Activated CD4-positive, alpha-beta memory T cell treated with anti-CD3 and anti-CD28 coated beads, Interleukin-2, amount 10 ng/mL, durations not matched to agents 7 days and 5 days (primary cell): ENCODE measurements at regions not wholly inside any gene's neighbourhood (a gene's known extent, or its start where the extent isn't known, plus 50 kb on each side); places are given as distances from the start of the nearest gene placed in this dataset.

ENCODE experiments used
- CTCF ChIA-PET: fragments of 350-600 bp; sonication (Branson Sonifier 250); formaldehyde crosslinking; loops from one replicate; lab custom pipeline; 2021; ENCODE audit warnings: antibody characterized with exemption, inconsistent platforms; lab: Charles Lee
- POLR2A ChIA-PET: fragments of 350-600 bp; sonication (Branson Sonifier 250); formaldehyde crosslinking; loops from one replicate; lab custom pipeline; 2021; ENCODE audit warnings: antibody characterized with exemption; lab: Charles Lee
- DNase-seq: peaks from one replicate; pipeline ENCODE4 v3.0.0-alpha.2; 2020
- H3K27ac Mint-ChIP-seq: one replicate; pipeline ENCODE4 v1.8.0; 2021; ENCODE audit warnings: mild to moderate bottlenecking, mixed read lengths
- H3K27me3 Mint-ChIP-seq: one replicate; pipeline ENCODE4 v1.8.0; 2021; ENCODE audit warnings: mixed read lengths
- H3K36me3 Mint-ChIP-seq: one replicate; pipeline ENCODE4 v1.8.0; 2021; ENCODE audit warnings: low read depth, mixed read lengths
- H3K4me1 Mint-ChIP-seq: one replicate; pipeline ENCODE4 v1.8.0; 2021; ENCODE audit warnings: mixed read lengths
- H3K4me3 Mint-ChIP-seq: one replicate; pipeline ENCODE4 v1.8.0; 2021; ENCODE audit warnings: mild to moderate bottlenecking, mixed read lengths
- H3K9me3 Mint-ChIP-seq: one replicate; pipeline ENCODE4 v1.8.0; 2021; ENCODE audit warnings: mixed read lengths

- no peak for DNase-seq
- H3K36me3 Mint-ChIP-seq, result no peaks in the 10 kb centered on the region
- no peak overlapping the region for H3K27ac Mint-ChIP-seq
- no peak overlapping the region for H3K4me3 Mint-ChIP-seq
- H3K4me1 Mint-ChIP-seq, result no peaks in the 10 kb centered on the region
- ChIA-PET CTCF (no interaction called here), POLR2A (no interaction called here)
- H3K9me3 Mint-ChIP-seq, result no peaks in the 10 kb centered on the region
- peaks cover 15% of the 10 kb centered on the region for H3K27me3 Mint-ChIP-seq
Measured at GRCh38 chr11:70820311-70820710, 422.0 kb downstream of the CTTN start.

GRCh38 chr11:70820712-70821111 lies 422.4 kb downstream of the CTTN start:
- no peak for DNase-seq
- no peaks in the 10 kb centered on the region for H3K9me3 Mint-ChIP-seq
- ChIA-PET POLR2A (no interaction called here), CTCF (no interaction called here)
- no peak overlapping the region for H3K4me3 Mint-ChIP-seq
- no peak overlapping the region for H3K27ac Mint-ChIP-seq
- H3K36me3 Mint-ChIP-seq, result no peaks in the 10 kb centered on the region
- H3K4me1 Mint-ChIP-seq, result no peaks in the 10 kb centered on the region
- H3K27me3 Mint-ChIP-seq, result peaks cover 18% of the 10 kb centered on the region

- no peak for DNase-seq
- H3K4me3 Mint-ChIP-seq, result no peak overlapping the region
- ChIA-PET POLR2A (no interaction called here), CTCF (no interaction called here)
- no peak overlapping the region for H3K27ac Mint-ChIP-seq
- H3K36me3 Mint-ChIP-seq, result no peaks in the 10 kb centered on the region
- H3K9me3 Mint-ChIP-seq, result no peaks in the 10 kb centered on the region
- H3K27me3 Mint-ChIP-seq, result peaks cover 32% of the 10 kb centered on the region
- no peaks in the 10 kb centered on the region for H3K4me1 Mint-ChIP-seq
Measured at GRCh38 chr11:70823771-70824170, 425.4 kb downstream of the CTTN start.

- H3K27ac Mint-ChIP-seq, result no peak overlapping the region
- POLR2A ChIA-PET, result no interaction called here
- H3K4me1 Mint-ChIP-seq, result no peaks in the 10 kb centered on the region
- CTCF ChIA-PET, result no interaction called here
- peaks cover 32% of the 10 kb centered on the region for H3K27me3 Mint-ChIP-seq
- H3K36me3 Mint-ChIP-seq, result no peaks in the 10 kb centered on the region
- no peak for DNase-seq
- no peak overlapping the region for H3K4me3 Mint-ChIP-seq
- H3K9me3 Mint-ChIP-seq, result no peaks in the 10 kb centered on the region
Measured at GRCh38 chr11:70824605-70825245, 426.4 kb downstream of the CTTN start.

GRCh38 chr11:70825893-70826540 lies 426.4 kb downstream of the SHANK2 start:
- ChIA-PET POLR2A (no interaction called here), CTCF (no interaction called here)
- Mint-ChIP-seq H3K36me3 (no peaks in the 10 kb centered on the region), H3K4me3 (no peak overlapping the region), H3K27me3 (peaks cover 32% of the 10 kb centered on the region), H3K27ac (no peak overlapping the region), H3K4me1 (no peaks in the 10 kb centered on the region), H3K9me3 (no peaks in the 10 kb centered on the region)
- no peak for DNase-seq

- no peak overlapping the region for H3K4me3 Mint-ChIP-seq
- no peaks in the 10 kb centered on the region for H3K9me3 Mint-ChIP-seq
- H3K4me1 Mint-ChIP-seq, result no peaks in the 10 kb centered on the region
- ChIA-PET POLR2A (no interaction called here), CTCF (no interaction called here)
- H3K27ac Mint-ChIP-seq, result no peak overlapping the region
- no peak for DNase-seq
- no peaks in the 10 kb centered on the region for H3K36me3 Mint-ChIP-seq
- H3K27me3 Mint-ChIP-seq, result peaks cover 32% of the 10 kb centered on the region
Measured at GRCh38 chr11:70826541-70827335, 425.6 kb downstream of the SHANK2 start.

GRCh38 chr11:70828593-70829082 lies 423.7 kb downstream of the SHANK2 start:
- Mint-ChIP-seq H3K9me3 (no peaks in the 10 kb centered on the region), H3K27me3 (peaks cover 30% of the 10 kb centered on the region)

GRCh38 chr11:70829134-70829885 lies 423.1 kb downstream of the SHANK2 start:
- Mint-ChIP-seq H3K27ac (no peak overlapping the region), H3K4me3 (no peak overlapping the region), H3K27me3 (peaks cover 27% of the 10 kb centered on the region), H3K9me3 (no peaks in the 10 kb centered on the region), H3K36me3 (no peaks in the 10 kb centered on the region), H3K4me1 (no peaks in the 10 kb centered on the region)
- DNase-seq, result no peak
- ChIA-PET CTCF (no interaction called here), POLR2A (no interaction called here)

More at GRCh38 chr11:70828593-70829082, 423.7 kb downstream of the SHANK2 start:
- H3K4me1 Mint-ChIP-seq, result no peaks in the 10 kb centered on the region
- ChIA-PET POLR2A (no interaction called here), CTCF (no interaction called here)
- H3K36me3 Mint-ChIP-seq, result no peaks in the 10 kb centered on the region
- H3K27ac Mint-ChIP-seq, result no peak overlapping the region
- no peak for DNase-seq
- H3K4me3 Mint-ChIP-seq, result no peak overlapping the region

GRCh38 chr11:70829886-70830272 lies 422.5 kb downstream of the SHANK2 start:
- H3K4me1 Mint-ChIP-seq, result no peaks in the 10 kb centered on the region
- CTCF ChIA-PET, result no interaction called here
- POLR2A ChIA-PET, result no interaction called here
- H3K27me3 Mint-ChIP-seq, result peaks cover 22% of the 10 kb centered on the region
- no peaks in the 10 kb centered on the region for H3K9me3 Mint-ChIP-seq
- no peak for DNase-seq
- H3K4me3 Mint-ChIP-seq, result no peak overlapping the region
- H3K27ac Mint-ChIP-seq, result no peak overlapping the region
- H3K36me3 Mint-ChIP-seq, result no peaks in the 10 kb centered on the region

GRCh38 chr11:70833011-70833410 lies 419.4 kb downstream of the SHANK2 start:
- Mint-ChIP-seq H3K36me3 (no peaks in the 10 kb centered on the region), H3K27ac (no peak overlapping the region), H3K4me3 (no peak overlapping the region), H3K9me3 (peaks cover 4% of the 10 kb centered on the region), H3K27me3 (no peaks in the 10 kb centered on the region), H3K4me1 (no peaks in the 10 kb centered on the region)
- DNase-seq, result no peak
- CTCF ChIA-PET, result no interaction called here
- POLR2A ChIA-PET, result no interaction called here

- ChIA-PET POLR2A (no interaction called here), CTCF (no interaction called here)
- DNase-seq, result no peak
- Mint-ChIP-seq H3K36me3 (no peaks in the 10 kb centered on the region), H3K27ac (no peak overlapping the region), H3K4me1 (no peaks in the 10 kb centered on the region), H3K9me3 (peaks cover 4% of the 10 kb centered on the region), H3K27me3 (no peaks in the 10 kb centered on the region), H3K4me3 (no peak overlapping the region)
Measured at GRCh38 chr11:70833554-70833953, 418.8 kb downstream of the SHANK2 start.

- Mint-ChIP-seq H3K4me3 (no peak overlapping the region), H3K27me3 (no peaks in the 10 kb centered on the region), H3K9me3 (peaks cover 6% of the 10 kb centered on the region), H3K27ac (no peak overlapping the region), H3K4me1 (no peaks in the 10 kb centered on the region), H3K36me3 (no peaks in the 10 kb centered on the region)
- ChIA-PET POLR2A (no interaction called here), CTCF (no interaction called here)
- DNase-seq, result no peak
Measured at GRCh38 chr11:70834277-70834940, 418.0 kb downstream of the SHANK2 start.
